WERI-Rb-1 (cell line): ENCODE measurements at regions not wholly inside any gene's neighbourhood (a gene's known extent, or its start where the extent isn't known, plus 50 kb on each side); places are given as distances from the start of the nearest gene placed in this dataset.
"Not testable (repeated sequence)": the region's sequence is repeated elsewhere in the genome, so short reads cannot be mapped to it uniquely, and the experiment has no call there.

Experiments
- DNase-seq: peaks from one replicate; pipeline ENCODE4 v3.0.0-alpha.2; 2020
- H3K27ac ChIP-seq: fragments of 250-450 bp; sonication (Bioruptor Pico); 2 replicates; pipeline ENCODE4 v1.5.1; 2020; ENCODE audit warnings: mild to moderate bottlenecking, moderate library complexity
- H3K27me3 ChIP-seq: fragments of 250-450 bp; sonication (Bioruptor Pico); 2 replicates; pipeline ENCODE4 v1.5.1; 2021; ENCODE audit warnings: mild to moderate bottlenecking, low read depth, moderate library complexity; ENCODE audit not compliant: insufficient read depth, severe bottlenecking
- H3K36me3 ChIP-seq: fragments of 250-450 bp; sonication (Bioruptor Pico); 2 replicates; pipeline ENCODE4 v1.5.1; 2020; ENCODE audit warnings: mild to moderate bottlenecking, moderate library complexity
- H3K4me3 ChIP-seq: 2 replicates; pipeline ENCODE4 v1.5.1; 2011; ENCODE audit warnings: low read depth, mild to moderate bottlenecking, control low read depth, low read length
- H3K9me3 ChIP-seq: fragments of 250-450 bp; sonication (Bioruptor Pico); 2 replicates; pipeline ENCODE4 v1.5.1; 2021; ENCODE audit warnings: mild to moderate bottlenecking, moderate library complexity; ENCODE audit not compliant: severe bottlenecking
- CTCF ChIP-seq: IDR thresholded peaks from 2 replicates; pipeline ENCODE4 v1.5.1; 2011; ENCODE audit warnings: low read depth, mild to moderate bottlenecking, control low read depth, inconsistent platforms, low read length

DNA sequence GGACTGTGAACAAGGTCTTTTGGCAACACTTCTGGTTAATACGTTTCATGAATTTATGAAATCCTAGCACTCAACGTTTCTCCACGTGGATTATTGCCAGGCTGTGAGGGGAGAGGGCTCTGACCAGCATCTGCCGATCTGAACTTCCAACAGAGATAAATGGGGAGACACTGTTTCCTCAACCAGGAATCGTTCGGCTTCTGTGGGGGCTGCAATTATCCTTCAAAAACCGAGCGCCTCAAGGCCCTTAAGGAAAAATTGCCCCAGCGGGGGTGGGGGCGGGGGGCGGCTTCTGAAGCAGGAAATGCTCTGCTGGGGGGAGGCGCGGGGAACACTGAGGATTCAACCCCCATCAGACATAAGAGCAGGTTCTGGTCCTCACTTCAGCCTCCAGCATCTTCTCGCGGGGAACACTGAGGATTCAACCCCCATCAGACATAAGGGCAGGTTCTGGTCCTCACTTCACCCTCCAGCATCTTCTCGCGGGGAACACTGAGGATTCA, 155.6 kb downstream of the BRD1 start:
- H3K27ac ChIP-seq = no peak overlapping the region
- no peak for DNase-seq
- H3K36me3 ChIP-seq = no peaks in the 10 kb centered on the region
- no peak for TF ChIP-seq CTCF
- H3K9me3 ChIP-seq = peaks cover 7% of the 10 kb centered on the region
- H3K4me3 ChIP-seq = no peak overlapping the region; the same call in 1 of the 2 replicates
- peaks cover 11% of the 10 kb centered on the region for H3K27me3 ChIP-seq

DNA sequence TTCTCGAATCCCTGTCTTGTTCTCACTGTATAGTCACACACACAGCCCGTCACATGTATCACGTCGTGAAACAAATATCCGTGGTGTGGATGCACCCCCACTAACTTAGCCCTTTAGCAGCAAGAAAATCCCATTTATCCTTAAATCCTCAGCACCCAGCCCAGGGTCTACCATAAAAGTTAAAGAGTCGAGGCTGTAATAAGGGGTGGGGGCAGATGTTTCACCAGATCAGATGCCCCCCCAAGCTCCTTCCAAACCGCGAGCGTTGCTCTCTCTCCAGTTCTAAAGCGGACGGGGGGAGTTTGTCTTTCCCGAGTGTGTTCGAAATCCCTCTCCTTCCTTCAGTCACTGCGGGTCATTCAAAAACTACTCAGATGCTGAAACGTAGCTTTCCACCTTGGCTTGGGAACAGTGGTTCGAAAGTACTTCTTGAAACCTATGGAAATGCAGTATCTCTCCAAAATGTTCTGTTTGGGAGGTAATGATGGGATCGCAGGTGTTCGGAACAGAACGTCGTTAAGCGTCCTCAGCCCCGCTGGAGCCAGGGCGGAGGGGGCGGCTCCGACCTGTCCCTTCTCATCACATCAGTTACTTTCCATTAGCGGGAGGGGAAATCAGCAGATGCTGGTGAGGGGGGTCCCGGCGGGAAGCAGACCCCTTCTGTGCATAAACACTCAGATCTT, 156.2 kb downstream of the BRD1 start:
- Histone ChIP-seq H3K27me3 (peaks cover 11% of the 10 kb centered on the region), H3K36me3 (no peaks in the 10 kb centered on the region), H3K4me3 (peak overlapping the region; percentile 39), H3K27ac (no peak overlapping the region), H3K9me3 (peaks cover 7% of the 10 kb centered on the region)
- no peak for TF ChIP-seq CTCF
- DNase-seq = no peak

DNA sequence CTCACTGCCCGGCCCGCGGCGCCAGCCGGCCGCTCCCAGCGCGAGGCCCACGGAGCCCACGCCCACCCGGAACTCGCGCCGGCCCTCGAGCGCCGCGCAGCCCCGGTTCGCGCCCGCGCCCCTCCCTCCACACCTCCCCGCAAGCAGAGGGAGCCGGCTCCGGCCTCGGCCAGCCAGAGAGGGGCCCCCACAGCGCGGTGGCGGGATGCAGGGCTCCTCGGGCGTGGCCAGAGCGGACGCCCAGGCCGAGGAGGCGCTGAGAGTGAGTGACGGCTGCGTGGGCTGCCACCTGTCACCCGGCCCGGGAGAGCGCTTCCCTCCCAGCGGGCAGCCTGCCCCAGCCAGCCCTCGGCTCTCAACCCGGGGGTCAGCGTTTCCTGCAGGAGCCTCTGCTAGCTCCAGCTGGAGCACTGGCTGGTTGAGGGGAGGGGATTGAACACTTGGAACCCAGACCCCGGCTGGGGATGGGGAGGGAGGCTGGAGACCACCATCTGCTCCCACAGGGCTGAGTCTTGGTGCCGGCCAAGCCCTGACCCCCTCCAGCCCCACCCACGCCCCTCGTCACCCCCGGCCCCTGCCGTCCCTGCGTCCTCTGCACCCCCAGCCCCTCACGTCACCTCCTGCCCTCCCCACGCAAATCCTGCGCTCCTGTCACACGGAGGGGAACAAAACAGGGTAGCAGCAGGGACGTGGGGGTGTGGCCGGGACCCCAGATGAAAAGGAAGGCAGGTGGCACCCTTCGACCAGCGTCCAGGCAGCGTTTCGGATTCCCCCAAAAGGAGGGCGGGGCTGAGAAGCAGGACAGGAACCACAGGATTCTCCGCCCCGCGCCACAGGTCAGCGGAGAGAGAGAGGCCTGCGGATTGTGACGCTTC, 157.0 kb downstream of the BRD1 start:
- H3K36me3 ChIP-seq = no peaks in the 10 kb centered on the region
- H3K27ac ChIP-seq = no peak overlapping the region
- peak overlapping the region; percentile 39 for H3K4me3 ChIP-seq
- peaks cover 11% of the 10 kb centered on the region for H3K27me3 ChIP-seq
- no peak for TF ChIP-seq CTCF
- peaks cover 7% of the 10 kb centered on the region for H3K9me3 ChIP-seq
- DNase-seq = peak; percentile 68

GRCh38 chr22:49669969-49670455, 157.7 kb downstream of the BRD1 start:
- H3K36me3 ChIP-seq, H3K9me3 ChIP-seq, H3K27ac ChIP-seq: not testable (repeated sequence)
- H3K4me3 ChIP-seq = peak overlapping the region; percentile 39
- H3K27me3 ChIP-seq = peaks cover 11% of the 10 kb centered on the region
- DNase-seq = peak; percentile 74

GRCh38 chr22:49669427-49669968, 158.2 kb downstream of the BRD1 start:
- DNase-seq, H3K4me3 ChIP-seq, H3K27ac ChIP-seq, H3K9me3 ChIP-seq, H3K36me3 ChIP-seq: not testable (repeated sequence)
- peaks cover 11% of the 10 kb centered on the region for H3K27me3 ChIP-seq

DNA sequence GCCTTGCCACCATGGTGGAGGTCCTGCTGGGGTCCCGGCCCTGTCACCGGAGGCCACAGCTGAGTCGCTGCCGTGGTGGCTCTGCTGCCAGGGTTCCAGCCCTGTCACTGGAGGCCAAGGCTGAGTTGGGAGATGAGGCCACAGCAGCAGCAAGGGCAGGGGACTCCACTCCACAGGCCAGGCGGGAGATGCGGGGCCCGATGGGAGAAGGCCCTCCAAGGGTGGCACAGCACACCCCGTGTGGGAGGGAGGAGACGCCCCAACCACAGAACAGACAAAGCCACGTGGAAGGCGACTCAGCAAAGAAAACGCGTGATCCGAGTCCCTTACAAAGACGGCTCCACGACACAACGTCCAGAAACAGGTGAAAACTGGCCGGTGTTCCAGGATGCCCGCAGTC, 159.3 kb downstream of the BRD1 start:
- no peaks in the 10 kb centered on the region for H3K36me3 ChIP-seq
- no peak overlapping the region for H3K27ac ChIP-seq
- H3K9me3 ChIP-seq = peaks cover 7% of the 10 kb centered on the region
- no peak for DNase-seq
- no peak overlapping the region for H3K4me3 ChIP-seq
- TF ChIP-seq CTCF = no peak
- H3K27me3 ChIP-seq = peaks cover 11% of the 10 kb centered on the region
